A549 (cell line): ENCODE measurements at regions not wholly inside any gene's neighbourhood (a gene's known extent, or its start where the extent isn't known, plus 50 kb on each side); places are given as distances from the start of the nearest gene placed in this dataset.
A peak's percentile ranks its signal among the peaks of the same experiment; 100 is the strongest.
"Not testable (repeated sequence)": the region's sequence is repeated elsewhere in the genome, so short reads cannot be mapped to it uniquely, and the experiment has no call there.

ENCODE experiments used
- ATAC-seq, 2 experiments: fragments of 200-7000 bp in 1 of 2; fragments of >200 bp in 1 of 2; cut with Nextera tagmentation in 1 of 2; cut with Tn5 transposase in 1 of 2; 3 replicates each; pipeline versions ENCODE4 v1.8.0 to v1.9.1; 2018 to 2020; ENCODE audit warnings: mild to moderate bottlenecking in 1 of 2, moderate library complexity in 1 of 2
- CTCF ChIA-PET: fragments of 300-600 bp; sonication (Branson Sonifier 250); formaldehyde crosslinking; extraction: SDS; loops from one replicate; lab custom pipeline; 2021; ENCODE audit warnings: antibody characterized with exemption, inconsistent platforms; lab: Yijun Ruan, JAX
- POLR2A ChIA-PET: fragments of 350-600 bp; formaldehyde crosslinking; extraction: SDS; loops from one replicate; lab custom pipeline; 2021; ENCODE audit warnings: antibody characterized with exemption, inconsistent platforms; lab: Yijun Ruan, JAX
- DNase-seq, 2 experiments: peaks; one replicate each; pipeline versions ENCODE4 v3.0.0 to v3.0.0-alpha.2; 2011 to 2016; ENCODE audit warnings: low read depth in 1 of 2, low spot score in 1 of 2
- FAIRE-seq: peaks from 2 replicates; lab custom pipeline; 2011; peaks lifted over from hg19 to GRCh38; lab: Jason Lieb, UNC
- H3K27ac ChIP-seq, 2 experiments: fragments of >200 bp; sonication (Bioruptor Twin); formaldehyde crosslinking; 3 replicates each; pipeline ENCODE4 v1.5.1; 2016 to 2017
- H3K4me1 ChIP-seq: fragments of >200 bp; sonication (Bioruptor Twin); formaldehyde crosslinking; 3 replicates; pipeline ENCODE4 v1.6.1; 2016
- H3K4me2 ChIP-seq: fragments of >200 bp; sonication (Bioruptor Twin); formaldehyde crosslinking; 3 replicates; pipeline ENCODE4 v1.6.1; 2016
- H3K4me3 ChIP-seq: fragments of >200 bp; sonication (Bioruptor Twin); formaldehyde crosslinking; 3 replicates; pipeline ENCODE4 v1.5.1; 2016
- H3K9me3 ChIP-seq: fragments of >200 bp; sonication (Bioruptor Twin); formaldehyde crosslinking; 3 replicates; pipeline ENCODE4 v1.6.1; 2016
- BHLHE40 ChIP-seq: IDR thresholded peaks from 2 replicates; pipeline ENCODE4 v1.6.1; 2012; ENCODE audit warnings: low read depth, low read length, inconsistent platforms
- CBX2 ChIP-seq: fragments of 200-600 bp; sonication (generic); IDR thresholded peaks from 2 replicates; pipeline ENCODE4 v1.6.1; 2016; ENCODE audit warnings: low read depth, mild to moderate bottlenecking, borderline replicate concordance
- CEBPB ChIP-seq, 2 experiments: fragments of >200 bp in 1 of 2; sonication (Bioruptor Twin) in 1 of 2; formaldehyde crosslinking in 1 of 2; IDR thresholded peaks; 2 replicates each; pipeline ENCODE4 v1.6.1; 2012 to 2016
- CHD4 ChIP-seq: fragments of 200-600 bp; sonication (generic); IDR thresholded peaks from 2 replicates; pipeline ENCODE4 v1.6.1; 2016; ENCODE audit warnings: antibody characterized with exemption, mild to moderate bottlenecking, borderline replicate concordance
- ESRRA ChIP-seq: fragments of 150-350 bp; IDR thresholded peaks from 2 replicates; pipeline ENCODE4 v1.6.1; 2014; ENCODE audit warnings: mild to moderate bottlenecking, low read length, borderline replicate concordance
- FOSB ChIP-seq: fragments of 250-450 bp; sonication (Bioruptor Pico); IDR thresholded peaks from 2 replicates; pipeline ENCODE4 v1.5.0; 2020; ENCODE audit warnings: mild to moderate bottlenecking, moderate library complexity
- FOXS1 ChIP-seq: fragments of 250-450 bp; sonication (Bioruptor Pico); IDR thresholded peaks from 2 replicates; pipeline ENCODE4 v1.5.0; 2020; ENCODE audit warnings: mild to moderate bottlenecking, moderate library complexity
- GATA3 ChIP-seq: IDR thresholded peaks from 2 replicates; pipeline ENCODE4 v1.6.1; 2012; ENCODE audit warnings: borderline replicate concordance
- HDAC2 ChIP-seq: fragments of 200-600 bp; sonication (generic); IDR thresholded peaks from 2 replicates; pipeline ENCODE4 v1.6.1; 2016
- HOXB13 ChIP-seq: fragments of 250-450 bp; sonication (Bioruptor Pico); IDR thresholded peaks from 2 replicates; pipeline ENCODE4 v1.5.0; 2020; ENCODE audit warnings: low read depth, mild to moderate bottlenecking, moderate library complexity
- MAFK ChIP-seq: fragments of 450-650 bp; IDR thresholded peaks from 2 replicates; pipeline ENCODE4 v1.6.1; 2014; ENCODE audit not compliant: partially characterized antibody
- NR3C1 ChIP-seq: fragments of >200 bp; sonication (Bioruptor Twin); formaldehyde crosslinking; IDR thresholded peaks from 3 replicates; pipeline ENCODE4 v1.6.1; 2017
- PHF8 ChIP-seq: fragments of 200-600 bp; sonication (generic); IDR thresholded peaks from 2 replicates; pipeline ENCODE4 v1.6.1; 2016; ENCODE audit warnings: low read depth, mild to moderate bottlenecking, antibody characterized with exemption, moderate library complexity, borderline replicate concordance
- RARB ChIP-seq: fragments of 250-450 bp; sonication (Bioruptor Pico); IDR thresholded peaks from 2 replicates; pipeline ENCODE4 v1.8.0; 2021; ENCODE audit warnings: mild to moderate bottlenecking, moderate library complexity
- TP53 ChIP-seq: fragments of 250-450 bp; sonication (Bioruptor Pico); IDR thresholded peaks from 2 replicates; pipeline ENCODE4 v1.5.0; 2021; ENCODE audit warnings: mild to moderate bottlenecking, moderate library complexity
- ZNF302 ChIP-seq: fragments of 250-450 bp; sonication (Bioruptor Pico); IDR thresholded peaks from 2 replicates; pipeline ENCODE4 v1.9.0; 2021; ENCODE audit warnings: inconsistent platforms, mild to moderate bottlenecking, moderate library complexity
- WGBS: methylation state at CpG from one replicate; pipeline ENCODE4 v1.1.6; 2017; ENCODE audit errors: missing lambda C conversion rate; 5-methylcytosine and 5-hydroxymethylcytosine counted together
- TF ChIP-seq, protein P1 (sequence below): fragments of >200 bp; sonication (Bioruptor Twin); formaldehyde crosslinking; IDR thresholded peaks from 3 replicates; pipeline ENCODE4 v1.5.1; 2016
- TF ChIP-seq, protein P2 (sequence below): IDR thresholded peaks from 2 replicates; pipeline ENCODE4 v1.6.1; 2012
- TF ChIP-seq, protein P3 (sequence below): IDR thresholded peaks from 2 replicates; pipeline ENCODE4 v1.6.1; 2012
- TF ChIP-seq, protein P4 (sequence below): IDR thresholded peaks from 2 replicates; pipeline ENCODE4 v1.6.1; 2012; ENCODE audit warnings: low read depth, borderline replicate concordance

DNA sequence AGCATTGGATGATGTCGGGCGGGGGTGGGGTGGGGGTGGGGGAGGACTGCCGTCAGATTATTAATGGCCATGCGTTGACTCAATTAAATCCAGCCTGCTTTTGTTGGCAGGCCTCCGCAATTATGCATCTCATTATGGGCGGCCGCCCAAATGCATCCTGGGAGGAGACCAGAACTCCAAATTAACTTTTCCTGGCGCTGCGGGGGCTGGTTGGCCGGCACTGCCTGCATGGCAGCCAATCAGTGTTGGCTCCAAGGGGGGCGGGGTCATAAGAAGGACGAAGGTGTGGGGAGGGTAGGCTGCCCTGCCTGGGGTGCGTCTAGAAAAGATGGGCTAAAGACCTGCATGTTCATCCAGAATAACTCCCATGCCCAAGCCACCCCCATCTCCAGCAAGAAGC is 83.9 kb upstream of the PAX2 start (continued):
- TF ChIP-seq RARB (CRISPR knock-in tag) (no peak), BHLHE40 (no peak), FOXS1 (CRISPR knock-in tag) (no peak)
- TF ChIP-seq, all 56 proteins: peak for 0

DNA sequence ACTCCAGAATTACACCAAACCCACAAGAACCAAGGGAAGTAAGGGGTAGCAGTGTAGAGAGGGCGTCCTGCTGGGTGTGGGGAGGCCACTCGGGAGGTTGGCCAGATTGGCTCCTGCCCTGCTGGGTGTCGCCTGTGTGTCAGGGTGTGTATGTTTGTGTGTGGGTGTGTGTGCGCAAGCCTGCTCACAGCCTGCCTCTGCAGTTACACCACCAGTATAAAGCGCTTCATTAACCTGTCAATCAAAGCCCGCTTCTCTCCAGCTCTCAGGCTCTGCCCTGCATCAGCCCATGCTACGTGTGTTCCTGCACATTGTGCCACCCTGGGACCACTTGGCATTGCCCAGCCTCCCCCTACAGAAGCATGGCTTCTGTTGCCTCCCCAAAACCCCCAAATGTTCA is 83.3 kb upstream of the PAX2 start:
- Histone ChIP-seq H3K9me3 (no peaks in the 10 kb centered on the region), H3K27ac (no peak overlapping the region), H3K4me1 (no peaks in the 10 kb centered on the region), H3K4me2 (no peak overlapping the region), H3K4me3 (no peak overlapping the region)
- POLR2A ChIA-PET = no interaction called here
- FAIRE-seq (no peak), DNase-seq (no peak), ATAC-seq (no peak; a peak in 1 of 6 replicates)
- 59% methylated on average over 7 of the region's 7 CpGs for WGBS
- CTCF ChIA-PET = interaction anchor here (1.1 to 2.0 kb wide), 2 partner anchors 9 to 86 kb away, joined by 3 to 6 read pairs; no protein-coding TSS in a partner anchor
- no peak for TF ChIP-seq PHF8
- TF ChIP-seq, protein P1, sequence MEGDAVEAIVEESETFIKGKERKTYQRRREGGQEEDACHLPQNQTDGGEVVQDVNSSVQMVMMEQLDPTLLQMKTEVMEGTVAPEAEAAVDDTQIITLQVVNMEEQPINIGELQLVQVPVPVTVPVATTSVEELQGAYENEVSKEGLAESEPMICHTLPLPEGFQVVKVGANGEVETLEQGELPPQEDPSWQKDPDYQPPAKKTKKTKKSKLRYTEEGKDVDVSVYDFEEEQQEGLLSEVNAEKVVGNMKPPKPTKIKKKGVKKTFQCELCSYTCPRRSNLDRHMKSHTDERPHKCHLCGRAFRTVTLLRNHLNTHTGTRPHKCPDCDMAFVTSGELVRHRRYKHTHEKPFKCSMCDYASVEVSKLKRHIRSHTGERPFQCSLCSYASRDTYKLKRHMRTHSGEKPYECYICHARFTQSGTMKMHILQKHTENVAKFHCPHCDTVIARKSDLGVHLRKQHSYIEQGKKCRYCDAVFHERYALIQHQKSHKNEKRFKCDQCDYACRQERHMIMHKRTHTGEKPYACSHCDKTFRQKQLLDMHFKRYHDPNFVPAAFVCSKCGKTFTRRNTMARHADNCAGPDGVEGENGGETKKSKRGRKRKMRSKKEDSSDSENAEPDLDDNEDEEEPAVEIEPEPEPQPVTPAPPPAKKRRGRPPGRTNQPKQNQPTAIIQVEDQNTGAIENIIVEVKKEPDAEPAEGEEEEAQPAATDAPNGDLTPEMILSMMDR = no peak
- TF ChIP-seq HOXB13 (CRISPR knock-in tag) = no peak
- no peak for TF ChIP-seq NR3C1
- TF ChIP-seq, protein P2, sequence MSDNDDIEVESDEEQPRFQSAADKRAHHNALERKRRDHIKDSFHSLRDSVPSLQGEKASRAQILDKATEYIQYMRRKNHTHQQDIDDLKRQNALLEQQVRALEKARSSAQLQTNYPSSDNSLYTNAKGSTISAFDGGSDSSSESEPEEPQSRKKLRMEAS = no peak
- no peak for TF ChIP-seq ZNF302 (CRISPR knock-in tag)
- no peak for TF ChIP-seq GATA3
- no peak for TF ChIP-seq HDAC2
- no peak for TF ChIP-seq CHD4
- no peak for TF ChIP-seq FOXS1 (CRISPR knock-in tag)
- TF ChIP-seq, protein P3, sequence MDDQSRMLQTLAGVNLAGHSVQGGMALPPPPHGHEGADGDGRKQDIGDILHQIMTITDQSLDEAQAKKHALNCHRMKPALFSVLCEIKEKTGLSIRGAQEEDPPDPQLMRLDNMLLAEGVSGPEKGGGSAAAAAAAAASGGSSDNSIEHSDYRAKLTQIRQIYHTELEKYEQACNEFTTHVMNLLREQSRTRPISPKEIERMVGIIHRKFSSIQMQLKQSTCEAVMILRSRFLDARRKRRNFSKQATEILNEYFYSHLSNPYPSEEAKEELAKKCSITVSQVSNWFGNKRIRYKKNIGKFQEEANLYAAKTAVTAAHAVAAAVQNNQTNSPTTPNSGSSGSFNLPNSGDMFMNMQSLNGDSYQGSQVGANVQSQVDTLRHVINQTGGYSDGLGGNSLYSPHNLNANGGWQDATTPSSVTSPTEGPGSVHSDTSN = no peak
- no peak for TF ChIP-seq FOSB (CRISPR knock-in tag)
- no peak for TF ChIP-seq CEBPB (IDR thresholded peaks at IDR 0.05)
- TF ChIP-seq ESRRA = no peak
- TF ChIP-seq, protein P4, sequence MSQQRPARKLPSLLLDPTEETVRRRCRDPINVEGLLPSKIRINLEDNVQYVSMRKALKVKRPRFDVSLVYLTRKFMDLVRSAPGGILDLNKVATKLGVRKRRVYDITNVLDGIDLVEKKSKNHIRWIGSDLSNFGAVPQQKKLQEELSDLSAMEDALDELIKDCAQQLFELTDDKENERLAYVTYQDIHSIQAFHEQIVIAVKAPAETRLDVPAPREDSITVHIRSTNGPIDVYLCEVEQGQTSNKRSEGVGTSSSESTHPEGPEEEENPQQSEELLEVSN = no peak
- TF ChIP-seq CBX2 = no peak

DNA sequence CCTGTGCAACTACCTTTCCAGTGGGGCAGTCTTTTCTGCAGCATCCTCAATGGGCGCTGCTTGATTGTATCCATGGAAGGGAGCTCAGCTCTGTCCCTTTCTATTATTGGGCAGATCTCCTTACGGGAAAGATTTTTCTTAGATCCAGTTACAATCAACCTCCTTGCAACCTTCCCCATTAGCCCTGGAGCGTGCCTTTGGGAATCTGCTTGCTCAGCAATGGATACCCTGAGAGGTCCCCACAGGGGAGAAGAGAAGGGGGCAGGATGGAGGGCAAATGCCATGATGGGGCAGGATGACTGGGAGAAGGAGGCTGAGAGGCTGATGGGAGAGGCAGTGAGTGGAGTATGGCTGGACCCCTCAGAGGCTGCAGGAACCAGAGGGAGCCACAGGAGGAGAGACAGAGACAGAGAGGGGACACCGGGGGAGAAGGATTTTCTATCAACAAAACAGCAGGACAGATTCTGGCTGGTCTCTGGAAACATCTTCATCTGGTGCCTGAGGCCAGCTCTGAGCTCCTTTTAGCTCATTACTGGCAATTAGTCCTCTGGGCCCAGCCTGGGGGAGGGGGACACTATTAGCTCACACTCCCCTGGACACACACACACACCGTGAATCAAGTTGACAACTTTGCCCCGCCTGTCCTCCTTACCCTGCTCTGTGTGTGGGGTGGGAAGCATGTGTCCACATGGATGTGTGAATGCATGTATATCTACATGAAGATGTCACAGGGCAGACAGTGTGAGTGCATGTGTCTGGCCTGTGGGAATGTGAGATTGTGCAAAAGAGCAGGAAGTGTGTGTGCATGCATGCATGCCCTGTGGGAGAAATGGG is 80.8 kb upstream of the PAX2 start:
- H3K4me3 ChIP-seq = no peak overlapping the region
- peak; percentile 31 for TF ChIP-seq MAFK
- no peak for TF ChIP-seq TP53 (CRISPR knock-in tag)
- TF ChIP-seq, all 56 proteins: peak for 1
- Histone ChIP-seq H3K4me2 (no peak overlapping the region), H3K9me3 (no peaks in the 10 kb centered on the region), H3K27ac (no peak overlapping the region), H3K4me1 (no peaks in the 10 kb centered on the region)
- ATAC-seq (no peak), FAIRE-seq (no peak), DNase-seq (no peak)
- ChIA-PET POLR2A (no interaction called here), CTCF (interaction anchor here (0.8 to 2.6 kb wide), 4 partner anchors 12 to 214 kb away, joined by 3 to 15 read pairs (median 6); no protein-coding TSS in a partner anchor)
- WGBS = 39% methylated on average over 6 of the region's 6 CpGs

DNA sequence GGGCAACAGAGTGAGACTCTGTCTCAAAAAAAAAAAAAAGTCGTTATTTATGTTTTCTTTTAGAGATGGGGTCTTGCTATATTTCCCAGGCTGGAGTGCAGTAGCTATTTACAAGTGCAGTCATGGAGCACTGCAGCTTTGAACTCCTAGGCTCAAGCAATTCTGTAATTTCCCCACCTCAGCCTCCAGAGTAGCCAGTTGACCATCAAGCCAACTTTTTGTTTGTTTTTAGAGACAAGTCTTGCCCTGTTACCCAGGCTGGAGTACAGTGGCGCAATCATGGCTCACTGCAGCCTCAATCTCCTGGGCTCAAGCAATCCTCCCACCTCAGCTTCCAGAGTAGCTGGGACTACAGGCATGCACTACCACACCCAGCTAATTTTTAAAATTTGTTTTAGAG is 78.7 kb upstream of the PAX2 start:
- H3K4me3 ChIP-seq, ATAC-seq, H3K9me3 ChIP-seq, POLR2A ChIA-PET, DNase-seq, H3K4me2 ChIP-seq, H3K27ac ChIP-seq, FAIRE-seq, H3K4me1 ChIP-seq: not testable (repeated sequence)
- WGBS = 55% methylated on average over 2 of the region's 2 CpGs
- CTCF ChIA-PET = interaction anchor here (1.2 kb wide), 1 partner anchor 77 kb away, joined by 4 read pairs; no protein-coding TSS in a partner anchor
